IPS-18c (cell line): ENCODE measurements at regions not wholly inside any gene's neighbourhood (a gene's known extent, or its start where the extent isn't known, plus 50 kb on each side); places are given as distances from the start of the nearest gene placed in this dataset.

ENCODE experiments used
- H3K4me3 ChIP-seq: 2 replicates; pipeline ENCODE4 v1.7.0; 2013; ENCODE audit warnings: low read depth, mild to moderate bottlenecking, low read length, moderate library complexity; ENCODE audit not compliant: insufficient read depth
- H3K9me3 ChIP-seq: one replicate; pipeline ENCODE4 v1.6.1; 2013; ENCODE audit warnings: mild to moderate bottlenecking, low read length, moderate library complexity; ENCODE audit not compliant: control insufficient read depth, insufficient read depth

DNA sequence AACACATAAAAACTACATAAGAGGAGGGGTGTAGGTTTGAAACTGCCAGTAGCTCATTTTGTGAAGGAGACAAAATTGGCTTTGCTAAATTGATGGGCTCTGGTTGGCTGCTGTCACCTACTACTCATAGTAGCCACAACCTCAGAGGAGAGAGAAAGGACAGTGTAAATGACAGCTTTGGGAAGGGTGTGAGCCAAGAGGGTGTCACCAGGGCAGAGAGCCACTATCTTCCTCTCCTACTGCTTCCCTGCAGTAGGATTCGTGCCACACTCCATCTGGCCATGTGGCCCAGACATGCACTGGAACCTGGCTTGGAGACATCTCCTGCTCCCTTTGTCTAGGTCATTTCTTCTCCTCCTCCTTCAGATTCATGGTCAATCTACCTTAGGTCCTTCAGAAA lies 455.9 kb downstream of the ENC1 start:
- Histone ChIP-seq H3K9me3 (peaks cover 4% of the 10 kb centered on the region), H3K4me3 (no peak overlapping the region)

DNA sequence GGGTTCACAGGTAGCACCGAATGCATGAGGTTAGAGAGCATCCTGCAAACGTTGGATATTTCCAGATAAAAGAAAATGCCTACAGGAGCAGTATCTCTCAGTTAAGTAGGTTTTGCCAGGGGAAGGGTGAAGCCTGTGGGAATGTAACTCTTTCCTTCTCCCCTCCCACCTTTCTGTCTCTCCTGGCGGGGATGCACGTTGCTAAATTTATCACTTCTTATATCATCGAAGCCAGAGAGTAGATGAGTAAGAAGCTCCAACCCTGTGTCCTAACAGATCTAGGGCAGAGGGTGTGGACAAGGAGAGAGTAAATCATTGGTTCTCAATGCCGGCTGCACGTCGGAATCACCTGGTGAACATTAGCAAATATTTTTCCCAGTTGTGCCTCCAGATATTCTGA lies 457.5 kb downstream of the ENC1 start:
- Histone ChIP-seq H3K4me3 (no peak overlapping the region), H3K9me3 (peaks cover 4% of the 10 kb centered on the region)

DNA sequence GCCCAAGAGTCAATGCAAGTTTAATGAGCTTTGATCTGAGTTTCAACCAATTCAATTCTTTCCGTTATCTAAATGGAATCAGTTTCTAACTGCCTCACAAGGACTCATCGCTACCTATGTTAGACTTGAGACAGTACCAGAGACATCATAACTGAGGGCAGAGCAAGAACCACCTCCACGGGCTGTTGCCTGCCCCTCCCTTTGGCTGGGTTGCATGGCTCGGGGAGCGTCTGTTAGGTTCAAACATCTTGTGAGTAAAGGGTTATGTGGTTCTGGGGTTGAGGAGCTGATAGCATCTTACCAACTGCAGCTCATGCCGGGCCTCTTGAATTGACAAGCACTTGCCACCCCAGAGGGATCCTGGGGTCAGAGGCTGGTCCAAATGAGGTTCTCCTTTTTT lies 457.9 kb downstream of the ENC1 start:
- Histone ChIP-seq H3K9me3 (peaks cover 4% of the 10 kb centered on the region), H3K4me3 (no peak overlapping the region)

DNA sequence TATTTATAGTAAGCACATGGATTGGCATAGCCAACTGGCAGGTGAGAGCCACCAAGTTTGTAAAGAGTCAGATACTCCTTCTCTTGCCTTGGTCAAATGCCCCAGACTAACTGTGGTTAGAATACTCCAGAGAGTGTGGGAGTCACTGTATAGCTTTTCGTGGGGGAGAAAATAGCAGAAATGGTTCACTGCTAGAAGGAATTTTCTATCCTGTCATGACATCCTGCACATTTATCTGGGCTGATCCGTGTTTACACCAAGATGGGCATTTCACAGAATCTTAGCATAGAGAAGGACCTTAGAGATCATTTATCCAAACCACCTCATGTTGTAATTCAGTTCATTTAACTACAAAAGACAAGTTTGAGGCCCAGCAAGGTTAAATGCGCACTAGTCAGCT lies 460.8 kb downstream of the ENC1 start:
- H3K9me3 ChIP-seq, result peaks cover 4% of the 10 kb centered on the region
- no peak overlapping the region for H3K4me3 ChIP-seq

DNA sequence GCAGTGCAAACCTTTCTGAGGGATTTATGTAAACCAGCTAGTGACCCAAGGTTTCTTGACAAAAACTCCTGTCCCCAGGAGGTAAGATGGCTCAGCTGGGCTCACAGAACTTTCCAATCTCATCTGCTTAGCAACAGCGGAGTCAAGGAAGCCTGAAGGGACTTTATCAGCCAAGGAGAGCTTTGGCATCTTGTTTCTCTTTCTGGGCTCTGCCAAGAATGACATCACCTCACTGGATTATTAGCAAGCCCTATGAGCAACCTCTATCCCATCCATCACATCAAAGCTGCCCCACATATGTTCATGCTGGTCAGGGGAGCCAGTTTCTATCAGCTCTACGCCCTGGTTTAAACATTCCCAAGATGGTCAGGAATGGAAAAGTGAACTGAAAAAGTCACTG lies 461.3 kb downstream of the ENC1 start:
- peaks cover 4% of the 10 kb centered on the region for H3K9me3 ChIP-seq
- H3K4me3 ChIP-seq, result no peak overlapping the region

DNA sequence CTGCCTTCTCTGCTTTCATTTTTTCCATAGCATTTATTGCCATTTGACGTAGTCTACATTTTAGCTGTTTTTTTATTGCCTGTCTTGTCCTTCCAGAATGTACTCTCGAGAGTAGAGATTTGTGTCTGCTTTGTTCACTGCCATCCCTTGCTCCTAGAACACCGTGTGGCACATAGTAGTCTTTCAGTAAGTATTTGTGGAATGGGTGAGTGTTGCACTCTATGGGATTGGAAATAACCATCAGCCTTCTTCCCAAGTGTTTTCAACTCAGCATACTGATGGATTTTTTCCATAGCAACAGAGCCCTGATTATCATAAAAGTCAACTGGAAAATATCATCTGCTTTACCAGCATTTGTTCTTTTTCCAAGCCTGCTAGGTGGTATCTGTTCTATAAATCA lies 462.6 kb downstream of the ENC1 start:
- Histone ChIP-seq H3K9me3 (peaks cover 4% of the 10 kb centered on the region), H3K4me3 (no peak overlapping the region)

DNA sequence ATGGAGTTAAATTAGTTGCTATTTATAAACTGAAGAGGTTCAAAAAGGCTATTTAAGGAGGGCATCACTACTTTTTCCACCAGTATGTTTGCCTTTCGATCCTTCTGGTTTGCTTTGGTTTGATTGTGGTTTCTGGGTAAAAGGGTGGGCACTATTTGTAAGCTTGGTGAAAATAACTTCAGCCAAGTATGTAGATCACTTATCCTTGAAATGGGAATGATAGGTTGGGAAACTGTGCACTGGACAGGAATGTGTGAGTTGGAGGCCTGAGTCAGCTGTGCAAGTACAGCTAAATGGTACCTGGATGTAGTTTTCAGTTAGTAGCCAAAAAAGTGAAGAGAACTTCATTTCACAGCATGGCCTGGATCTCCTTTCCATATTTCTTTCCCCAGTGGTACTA lies 466.2 kb downstream of the ENC1 start:
- no peak overlapping the region for H3K4me3 ChIP-seq
- no peaks in the 10 kb centered on the region for H3K9me3 ChIP-seq

DNA sequence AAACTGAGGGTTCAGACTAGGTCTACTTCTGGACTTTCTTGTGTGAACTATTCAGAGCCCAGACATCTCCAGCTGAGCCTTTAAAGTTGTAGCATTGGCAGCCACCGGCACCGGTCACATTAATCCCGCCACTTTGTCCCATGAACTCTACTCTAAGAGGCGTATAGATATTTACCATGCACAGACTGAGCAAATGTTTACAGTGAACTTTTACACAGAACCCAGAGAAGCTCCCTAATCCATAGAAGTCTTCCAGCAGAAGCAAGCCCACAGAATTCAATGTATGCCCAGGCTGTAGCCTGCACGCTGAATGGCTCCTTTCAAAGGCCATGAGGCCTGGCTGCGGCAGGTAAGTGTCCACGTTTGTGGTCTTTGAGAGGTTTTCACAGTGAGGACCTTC lies 466.9 kb downstream of the ENC1 start:
- H3K9me3 ChIP-seq, result no peaks in the 10 kb centered on the region
- no peak overlapping the region for H3K4me3 ChIP-seq

DNA sequence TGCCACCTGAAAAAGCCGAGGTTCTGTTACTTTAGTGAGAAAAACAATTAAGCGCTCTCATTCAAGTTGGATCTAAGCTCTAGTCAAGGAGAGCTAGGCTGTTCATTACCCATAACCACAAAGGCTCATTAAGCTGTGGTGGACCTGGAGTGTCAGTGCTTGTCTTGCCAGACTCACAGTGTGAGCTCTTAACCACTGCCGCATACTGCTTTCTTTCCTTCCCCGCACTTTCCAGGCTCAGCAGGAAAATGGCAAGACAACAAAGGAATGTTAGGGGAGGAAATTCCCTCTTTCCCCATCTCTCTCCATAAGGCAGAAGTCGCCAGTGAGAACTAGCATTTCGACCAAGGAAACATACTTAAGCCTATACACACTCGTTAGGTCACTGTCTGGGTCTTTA lies 467.3 kb downstream of the ENC1 start:
- Histone ChIP-seq H3K9me3 (no peaks in the 10 kb centered on the region), H3K4me3 (no peak overlapping the region)

DNA sequence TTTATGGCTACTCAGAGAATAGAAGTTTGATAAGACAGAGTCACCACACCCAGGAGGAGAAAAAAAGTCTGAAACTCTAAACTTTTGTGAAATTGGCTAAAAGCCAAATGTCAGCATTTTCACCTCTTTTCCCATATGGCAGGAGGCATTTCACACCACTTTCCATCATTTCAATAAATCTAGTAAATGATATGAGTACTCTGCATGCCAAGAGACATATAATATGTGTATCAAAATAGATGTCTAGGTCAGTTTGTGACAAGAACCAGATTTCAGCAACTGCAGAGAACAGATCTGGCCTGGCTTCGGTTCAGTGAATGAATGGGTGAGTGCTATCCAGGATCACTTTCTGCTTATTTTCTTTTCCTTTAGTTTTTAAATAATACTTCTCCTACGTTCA lies 470.8 kb downstream of the ENC1 start:
- H3K9me3 ChIP-seq, result no peaks in the 10 kb centered on the region
- no peak overlapping the region for H3K4me3 ChIP-seq

DNA sequence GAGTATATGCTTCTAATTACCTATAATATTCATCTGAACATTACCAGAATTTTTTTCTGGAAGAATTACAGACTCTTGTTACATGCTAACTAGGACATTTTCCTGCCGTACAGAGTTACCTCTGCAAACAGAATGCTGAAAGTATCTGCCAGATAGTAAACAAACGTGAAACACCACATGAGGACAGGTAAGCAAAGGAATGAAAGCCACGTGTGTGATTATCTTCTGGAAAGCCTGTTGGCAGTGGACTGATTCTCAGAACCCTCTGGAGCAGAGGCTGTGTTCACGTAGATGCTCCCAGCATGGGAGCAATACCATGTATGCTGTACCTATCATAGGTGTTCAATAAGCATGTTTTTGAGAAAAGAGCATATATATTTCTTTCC lies 472.6 kb downstream of the ENC1 start:
- Histone ChIP-seq H3K4me3 (no peak overlapping the region), H3K9me3 (no peaks in the 10 kb centered on the region)

DNA sequence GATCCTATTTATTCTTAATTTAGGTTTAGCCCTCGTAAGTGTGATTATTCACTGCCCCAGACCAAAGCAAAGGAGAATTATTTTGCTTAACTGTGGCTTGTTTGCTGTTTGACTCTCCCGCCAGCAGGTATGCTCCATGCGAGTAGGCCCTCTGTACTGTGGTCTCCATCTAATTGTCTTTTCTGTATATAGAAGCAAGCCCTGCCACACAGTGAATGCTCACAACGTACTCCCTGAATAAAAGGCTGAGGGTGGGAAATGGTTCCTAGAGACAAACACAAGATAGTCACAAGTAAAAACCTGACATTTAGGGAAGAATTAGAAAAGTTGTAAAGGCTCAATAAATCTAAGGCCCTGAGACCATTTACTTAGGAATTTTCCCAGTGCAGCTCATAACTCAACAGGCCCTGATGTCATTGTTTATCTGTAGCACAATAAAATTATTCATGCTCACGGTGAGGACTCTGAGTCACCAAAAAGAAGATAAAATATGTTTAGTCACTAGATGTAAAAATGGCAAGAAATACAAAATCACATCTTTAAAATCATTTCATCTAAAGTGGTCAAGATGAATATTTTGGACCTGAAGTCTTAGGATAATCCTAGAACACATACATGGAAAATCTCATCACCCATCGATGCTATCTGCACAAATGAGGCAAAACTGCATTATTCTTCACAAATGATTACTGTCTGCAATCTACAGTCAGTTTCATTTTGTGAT lies 473.2 kb downstream of the ENC1 start:
- Histone ChIP-seq H3K4me3 (no peak overlapping the region), H3K9me3 (no peaks in the 10 kb centered on the region)

DNA sequence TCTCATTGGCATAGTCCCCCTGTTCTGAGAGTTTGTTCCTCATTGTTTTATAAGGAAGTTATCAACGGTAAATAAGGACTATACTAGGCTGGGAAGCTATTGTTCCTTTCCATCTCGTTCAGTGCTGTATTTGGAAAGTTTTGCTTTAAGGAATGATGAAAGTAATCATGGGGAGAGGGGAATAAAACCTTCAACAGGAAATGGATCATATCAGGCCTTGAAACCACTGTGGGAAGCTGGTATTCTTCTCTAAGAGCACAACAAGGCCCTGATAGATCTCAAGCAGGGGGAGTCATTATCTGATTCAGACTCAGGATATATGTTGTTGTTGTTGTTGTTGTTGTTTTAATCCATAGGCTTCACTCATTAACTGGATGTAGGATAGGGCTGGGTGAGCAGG lies 474.5 kb downstream of the ENC1 start:
- no peak overlapping the region for H3K4me3 ChIP-seq
- no peaks in the 10 kb centered on the region for H3K9me3 ChIP-seq

DNA sequence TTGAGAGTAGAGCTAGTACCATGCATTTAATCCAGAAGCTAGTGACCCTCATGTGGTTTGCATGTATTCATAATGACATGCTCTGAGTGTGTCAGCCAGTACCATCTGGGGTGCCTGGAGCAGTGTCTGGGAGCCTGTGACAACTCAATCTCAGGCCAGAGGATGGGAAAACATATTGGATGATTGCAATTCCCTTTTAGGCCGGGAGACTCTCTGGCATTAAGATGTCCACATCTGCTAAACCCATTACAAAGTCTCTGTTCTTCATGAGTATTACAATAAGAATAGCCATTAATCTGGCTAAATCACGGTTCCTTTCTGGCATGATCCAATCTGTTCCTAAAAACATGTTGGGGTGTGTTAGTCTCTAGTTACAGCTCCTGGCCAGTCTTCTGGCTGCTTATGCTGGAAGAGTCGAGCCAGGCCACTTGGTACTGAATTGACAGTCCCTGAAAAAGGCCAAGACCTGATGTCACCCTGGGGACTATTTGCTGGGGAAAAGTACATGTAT lies 475.7 kb downstream of the ENC1 start:
- no peak overlapping the region for H3K4me3 ChIP-seq
- no peaks in the 10 kb centered on the region for H3K9me3 ChIP-seq

DNA sequence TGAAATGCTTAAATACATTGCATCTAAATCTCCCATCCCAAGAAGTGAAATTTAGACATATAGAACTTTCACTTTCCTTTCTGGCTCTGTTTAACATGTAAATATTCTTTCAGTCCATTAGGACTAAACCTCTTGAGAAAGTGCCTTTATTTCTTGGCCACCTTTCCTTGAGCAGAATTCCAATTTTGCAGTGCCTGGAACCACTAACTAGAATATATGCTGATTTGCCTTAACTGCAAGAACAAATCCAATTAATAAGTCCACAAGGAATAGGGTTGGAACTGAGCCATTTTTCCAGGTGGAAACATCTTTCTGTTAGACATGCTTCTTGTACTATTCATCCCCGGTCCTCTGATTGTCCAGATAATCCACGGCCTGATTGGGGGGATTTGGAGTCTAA lies 478.0 kb downstream of the ENC1 start:
- no peak overlapping the region for H3K4me3 ChIP-seq
- no peaks in the 10 kb centered on the region for H3K9me3 ChIP-seq

DNA sequence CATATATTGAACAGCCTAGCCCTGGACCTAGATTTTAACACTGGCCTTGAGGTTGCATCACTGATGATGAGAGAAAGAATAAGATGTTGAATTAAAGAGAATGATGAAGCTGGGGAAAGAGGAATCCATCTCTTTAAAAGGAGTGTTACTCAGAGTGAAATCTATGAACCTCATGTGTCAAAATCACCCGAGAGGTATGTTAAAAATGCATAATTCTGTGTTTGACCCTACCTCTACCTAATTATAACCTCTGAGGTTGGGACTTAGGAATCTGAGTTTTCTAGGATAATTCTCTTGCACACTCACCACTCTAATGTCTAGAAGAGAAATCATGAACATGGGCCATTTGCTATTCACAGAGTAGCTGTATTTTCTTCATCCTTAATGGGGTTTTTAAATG lies 479.4 kb downstream of the ENC1 start:
- H3K4me3 ChIP-seq, result no peak overlapping the region
- no peaks in the 10 kb centered on the region for H3K9me3 ChIP-seq

DNA sequence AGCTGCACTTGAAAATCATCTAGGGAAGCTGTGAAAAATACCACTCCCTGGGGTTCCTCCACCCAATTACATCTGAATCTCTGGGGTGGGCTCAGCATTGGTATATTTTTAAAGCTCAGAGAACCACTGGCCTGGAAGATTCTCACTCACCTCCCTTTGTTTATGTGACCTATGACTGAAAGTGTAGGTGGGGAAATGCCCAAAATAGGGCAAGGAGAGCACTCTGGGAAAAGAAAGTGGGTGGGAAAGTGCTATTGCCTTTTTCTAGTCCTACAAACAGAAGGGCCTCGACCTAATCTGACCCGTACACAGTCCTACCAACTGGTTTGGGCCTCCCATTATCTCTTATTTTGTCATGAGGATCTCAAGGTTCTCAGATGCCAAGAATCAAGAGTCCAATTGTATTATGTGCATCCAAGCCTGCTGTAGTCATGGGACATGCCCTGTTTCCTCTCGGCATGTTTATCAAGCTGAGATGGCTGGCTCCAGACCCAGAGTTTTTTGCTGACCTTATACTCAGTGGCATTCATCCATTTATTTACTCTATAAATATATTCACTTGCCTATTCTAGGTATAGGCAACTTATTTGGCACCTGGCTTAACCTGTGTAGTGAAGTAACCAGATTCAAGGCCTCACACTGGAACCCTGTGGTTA lies 483.7 kb downstream of the ENC1 start:
- Histone ChIP-seq H3K9me3 (no peaks in the 10 kb centered on the region), H3K4me3 (no peak overlapping the region)

DNA sequence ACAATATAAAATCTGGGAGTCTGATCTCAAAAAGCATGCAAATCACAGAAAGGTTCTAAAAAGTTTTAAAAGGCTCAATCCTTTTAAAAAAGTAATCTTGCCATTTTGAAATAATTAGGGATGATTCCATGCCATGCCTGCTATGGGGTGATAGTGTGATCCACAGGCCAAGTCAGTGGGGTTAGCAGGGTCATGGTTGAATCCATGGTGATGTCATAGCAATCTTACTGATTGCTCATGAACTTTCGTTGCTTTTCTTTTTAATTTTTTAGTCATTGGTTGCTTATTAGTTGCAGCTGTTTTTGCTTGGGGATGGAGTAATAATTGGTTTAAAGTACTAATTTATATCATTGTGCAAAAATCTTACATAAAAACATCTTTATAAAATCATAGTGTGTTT lies 485.0 kb downstream of the ENC1 start:
- H3K4me3 ChIP-seq, result no peak overlapping the region
- no peaks in the 10 kb centered on the region for H3K9me3 ChIP-seq

DNA sequence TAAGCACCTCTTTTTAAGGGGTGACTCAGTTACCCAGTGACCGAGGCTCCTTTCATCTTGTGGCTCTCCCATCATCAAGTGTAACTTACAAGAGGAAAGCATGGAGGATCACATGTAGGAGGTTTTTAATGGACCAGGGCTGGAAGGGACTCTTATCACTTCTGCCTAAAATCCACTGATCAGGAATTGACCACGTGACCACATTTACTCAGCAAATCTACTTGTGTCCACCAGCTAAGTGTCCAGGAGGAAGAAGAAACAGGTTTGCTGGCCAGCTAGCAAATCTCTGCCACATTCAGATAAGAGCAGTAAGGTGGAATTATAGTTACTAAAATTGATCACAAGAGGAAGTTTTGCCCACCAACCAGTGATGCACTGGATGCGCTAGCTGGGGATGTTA lies 486.0 kb downstream of the ENC1 start:
- no peak overlapping the region for H3K4me3 ChIP-seq
- no peaks in the 10 kb centered on the region for H3K9me3 ChIP-seq
